ENCODE measurements at regions not wholly inside any gene's neighbourhood (a gene's known extent, or its start where the extent isn't known, plus 50 kb on each side); places are given as distances from the start of the nearest gene placed in this dataset.

DNA sequence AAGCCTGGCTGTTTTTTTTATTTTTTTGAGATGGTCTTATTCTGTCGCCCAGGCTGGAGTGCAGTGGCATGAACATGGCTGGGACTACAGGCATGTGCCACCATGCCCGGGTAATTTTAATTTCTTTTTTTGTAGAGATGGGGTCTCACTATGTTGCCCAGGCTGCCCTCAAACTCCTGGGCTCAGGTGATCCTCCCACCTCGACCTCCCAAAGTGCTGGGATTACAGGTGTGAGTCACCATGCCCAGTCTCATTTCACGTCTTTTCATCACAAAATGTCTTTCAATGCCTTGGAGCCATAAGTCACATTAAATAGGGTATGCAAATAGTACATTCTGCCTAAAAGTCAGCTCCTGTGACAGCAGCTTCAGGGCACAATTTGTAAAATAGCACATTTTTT is 52.8 kb downstream of the SOX2 start:
- no peak for DNase-seq

DNA sequence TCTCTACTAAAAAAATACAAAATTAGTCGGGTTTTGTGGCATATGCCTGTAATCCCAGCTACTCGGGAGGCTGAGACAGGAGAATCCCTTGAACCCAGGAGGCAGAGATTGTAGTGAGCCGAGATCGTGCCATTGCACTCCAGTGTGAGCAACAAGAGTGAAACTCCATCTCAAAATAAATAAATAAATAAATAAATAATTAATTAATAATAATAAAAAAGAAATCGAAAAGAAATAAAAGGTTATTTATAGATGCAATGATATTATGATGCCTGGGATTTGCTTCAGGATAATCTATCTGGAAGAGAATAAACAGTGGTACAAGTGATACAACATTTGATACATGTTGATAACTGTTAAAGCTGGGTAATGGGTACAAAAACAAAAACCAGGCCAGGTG is 58.6 kb downstream of the SOX2 start:
- no peak for DNase-seq

DNA sequence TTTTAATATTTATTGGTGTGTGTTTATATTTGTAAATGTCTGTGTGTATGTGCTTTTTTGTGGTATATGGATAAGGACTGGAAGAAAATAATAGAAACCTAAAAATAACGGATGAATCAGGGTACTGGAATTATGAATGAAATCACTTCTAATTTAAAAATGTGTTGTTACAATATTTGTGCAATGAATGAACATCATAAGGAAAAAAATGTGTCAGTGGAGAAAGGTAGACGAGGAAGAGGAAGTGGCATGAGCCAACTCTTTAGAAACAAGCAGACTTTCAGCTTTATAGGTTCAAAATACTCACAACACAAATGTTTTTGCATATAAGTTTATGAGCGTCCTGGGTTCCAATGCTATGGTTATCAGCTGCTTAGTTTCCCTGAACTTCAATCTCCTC is 59.4 kb downstream of the SOX2 start:
- DNase-seq: no peak

DNA sequence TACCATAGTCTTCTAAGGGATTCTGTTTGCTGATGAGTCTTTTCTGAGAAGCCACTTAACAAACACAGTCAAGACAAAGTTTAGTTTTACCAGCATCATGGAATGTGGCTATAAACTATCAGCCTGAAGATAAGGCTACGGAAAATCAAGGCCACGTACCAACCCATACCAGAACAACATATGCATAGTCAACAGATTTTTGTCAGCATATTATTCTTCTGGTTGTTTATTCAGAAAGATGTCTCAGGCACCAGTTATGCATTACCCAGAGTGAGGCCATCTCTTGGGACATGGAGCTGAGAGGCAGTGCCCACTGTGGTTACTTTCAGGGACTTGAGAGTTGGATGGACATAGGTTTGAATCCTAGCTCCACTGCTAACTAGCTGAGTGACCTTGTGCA is 60.4 kb downstream of the SOX2 start:
- no peak for DNase-seq

DNA sequence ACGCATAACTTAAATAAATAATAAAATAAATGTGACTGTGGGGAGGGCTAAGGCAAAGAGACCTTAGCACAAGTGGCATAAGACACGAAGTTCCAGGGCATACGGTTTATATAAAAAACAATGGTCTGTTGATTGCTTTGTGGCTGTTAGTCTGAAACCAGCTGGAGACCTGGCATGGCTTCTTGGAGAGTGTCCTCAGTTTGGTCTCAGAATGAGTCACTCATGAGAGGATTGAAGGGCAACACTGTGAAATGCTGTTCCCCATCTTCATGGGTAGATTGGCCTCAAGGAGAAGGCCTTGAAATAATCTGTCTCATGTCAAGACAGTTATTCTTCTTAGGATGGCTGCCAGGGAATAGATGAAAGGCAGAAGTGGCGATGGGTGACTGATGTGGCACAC is 62.2 kb downstream of the SOX2 start:
- DNase-seq: no peak

DNA sequence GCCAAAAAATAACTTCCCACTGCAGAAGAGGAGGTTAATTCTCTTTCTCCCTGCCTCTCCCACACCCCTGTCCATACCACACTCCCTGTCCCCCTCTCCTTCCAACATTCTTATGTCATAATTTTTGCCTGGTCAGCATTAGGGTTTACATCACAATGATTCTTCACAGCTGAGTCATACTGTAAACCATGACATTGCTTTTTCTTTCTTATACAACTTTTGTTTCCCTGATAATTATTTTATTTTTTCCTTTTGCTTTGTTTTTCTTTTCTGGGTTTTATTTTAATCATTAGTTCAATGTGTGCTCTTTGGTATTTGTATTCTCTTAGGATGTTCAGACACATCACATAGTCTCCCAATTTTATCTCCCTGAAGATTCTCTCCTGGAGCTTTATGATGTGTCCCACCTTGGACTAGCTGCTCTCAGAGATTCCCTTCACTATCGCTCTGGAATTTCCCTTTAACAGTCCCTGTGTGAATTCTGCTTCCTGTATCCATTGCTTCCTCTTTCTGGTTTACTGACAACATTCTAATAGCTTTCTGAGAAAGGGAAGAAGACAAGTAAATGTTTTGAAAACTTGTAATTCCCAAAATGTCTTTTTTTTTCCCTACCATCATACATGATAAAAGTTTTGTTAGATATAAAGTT is 70.7 kb downstream of the SOX2 start:
- DNase-seq: no peak

DNA sequence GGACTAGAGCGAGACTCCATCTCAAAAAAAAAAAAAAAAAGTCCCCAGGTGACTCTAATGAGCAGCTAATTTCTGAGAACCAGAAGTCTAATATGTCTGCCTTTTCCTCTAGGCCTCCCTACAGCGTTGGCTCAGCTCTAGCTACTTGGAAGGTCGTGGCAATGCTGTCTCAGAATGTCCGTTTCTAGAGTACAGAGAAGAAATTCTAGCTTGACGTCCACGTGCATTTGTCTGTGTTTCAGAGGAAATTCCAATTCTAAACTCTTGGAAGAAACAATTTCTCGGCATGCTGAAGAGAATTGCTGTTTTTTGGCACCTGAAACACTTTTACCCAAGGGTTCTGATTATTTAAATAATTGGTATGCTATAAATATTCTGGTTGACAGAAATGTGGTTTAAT is 78.8 kb downstream of the SOX2 start:
- no peak for DNase-seq

DNA sequence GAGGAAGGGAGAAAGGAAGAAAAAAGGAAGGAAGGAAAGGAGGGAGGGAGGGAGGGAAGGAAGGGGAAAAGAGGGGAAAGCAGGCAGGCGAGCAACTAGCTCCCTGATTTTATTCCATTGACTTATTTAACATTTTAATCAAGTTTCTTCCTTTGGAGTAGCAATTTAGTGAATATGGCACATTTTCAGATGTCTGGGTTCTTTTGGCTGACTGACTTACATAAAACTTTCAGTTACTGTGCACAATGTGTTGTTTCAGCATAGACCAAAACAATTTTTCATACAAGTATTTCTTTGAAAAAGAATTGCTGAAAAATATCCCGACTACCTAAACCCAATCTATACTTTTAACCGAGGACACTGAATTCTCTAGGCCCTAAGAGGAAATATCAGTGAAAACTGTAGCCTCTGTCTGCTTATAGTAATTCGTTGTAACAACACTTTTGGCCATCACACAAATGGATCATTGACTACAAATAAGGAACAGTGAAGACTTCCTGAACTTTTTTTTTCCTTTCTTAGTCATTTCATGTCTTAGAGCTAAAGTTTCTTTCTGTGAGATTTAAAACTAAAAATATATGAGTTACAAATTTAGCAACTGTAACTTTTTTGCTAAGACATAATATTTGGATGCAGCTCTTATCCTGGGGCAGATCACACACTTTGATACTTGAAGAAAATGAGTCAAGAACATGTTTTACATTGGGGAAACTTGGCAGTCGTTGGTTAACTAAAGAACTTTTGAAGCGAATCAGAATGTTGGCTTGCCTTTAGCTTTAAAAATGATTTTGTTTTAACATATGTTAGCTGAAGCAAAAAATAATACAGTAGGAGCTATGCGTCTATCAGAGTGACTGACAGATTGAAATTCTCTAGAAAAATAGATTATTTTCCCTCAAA is 79.6 kb downstream of the SOX2 start:
- DNase-seq: no peak

DNA sequence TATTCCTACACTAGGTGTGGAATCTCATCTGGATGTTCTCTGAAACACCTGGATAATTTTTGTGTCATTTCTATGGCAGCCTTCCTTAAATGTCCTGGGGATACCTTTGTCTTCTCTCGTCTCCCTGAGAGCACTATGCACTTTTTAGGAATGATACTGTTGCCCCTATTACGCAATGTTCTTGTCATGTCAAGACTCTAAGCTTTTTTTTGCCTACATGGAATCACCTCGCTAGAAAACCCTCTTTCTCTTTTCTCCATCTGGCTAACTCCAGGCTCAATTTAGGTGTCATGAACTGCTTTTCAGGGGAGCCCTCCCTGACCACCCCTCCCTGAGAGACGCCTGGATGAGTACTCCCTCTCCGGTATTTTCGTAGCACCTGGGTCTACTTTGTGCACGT is 81.3 kb downstream of the SOX2 start:
- no peak for DNase-seq

DNA sequence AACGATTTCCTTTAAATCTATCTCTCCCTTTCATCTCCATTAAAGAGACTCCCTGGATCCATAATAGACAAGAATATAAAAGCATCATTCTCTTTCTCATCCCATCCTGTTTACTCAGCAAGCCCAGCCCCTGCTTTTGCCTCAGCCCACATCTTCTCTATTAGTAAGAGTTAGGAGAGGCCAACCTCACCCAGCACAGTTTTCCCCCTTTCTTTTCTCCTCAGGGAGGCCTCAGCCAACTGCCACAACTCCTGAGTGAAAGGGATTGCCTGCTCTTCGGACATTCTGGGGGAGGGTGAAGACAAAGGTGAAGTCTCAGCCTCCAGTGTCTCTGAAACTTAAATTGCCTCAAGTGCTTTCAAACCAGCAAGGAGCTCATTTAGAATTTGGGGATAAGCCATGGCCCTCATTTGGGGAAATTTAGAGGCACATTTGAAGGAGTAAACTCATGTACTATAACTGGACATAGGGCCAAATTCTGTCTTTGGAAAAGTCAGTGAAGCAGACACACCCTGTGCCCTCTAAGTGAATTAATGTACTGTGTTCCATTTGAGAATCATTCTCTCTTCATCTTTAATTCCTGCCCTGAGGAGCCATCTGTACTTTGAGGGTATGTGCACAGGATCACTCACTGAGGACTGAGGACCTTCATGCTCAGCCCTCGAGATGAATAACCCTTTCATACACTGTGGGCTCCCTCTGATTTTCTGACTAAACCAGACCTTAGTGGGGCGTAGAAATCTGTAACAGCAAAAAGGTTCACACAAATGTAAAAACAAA is 82.5 kb downstream of the SOX2 start:
- DNase-seq: no peak

DNA sequence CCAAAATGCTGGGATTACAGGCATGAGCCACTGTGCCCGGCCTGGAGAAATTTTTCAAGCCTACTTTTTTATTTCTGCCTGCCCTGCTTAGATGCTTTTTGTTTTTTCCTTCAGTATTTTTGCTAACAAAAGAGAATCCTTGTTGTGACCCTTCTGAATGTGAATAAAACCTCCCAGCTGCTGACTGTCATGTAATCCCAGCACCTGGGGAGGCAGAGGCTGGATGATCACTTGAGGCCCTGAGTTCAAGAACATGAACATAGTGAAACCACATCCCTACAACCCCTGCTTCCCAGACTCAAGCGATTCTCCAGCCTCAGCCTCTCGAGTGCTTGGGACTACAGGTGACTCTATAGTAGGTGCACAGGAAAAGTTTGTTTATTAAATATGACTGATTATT is 84.9 kb downstream of the SOX2 start:
- no peak for DNase-seq

DNA sequence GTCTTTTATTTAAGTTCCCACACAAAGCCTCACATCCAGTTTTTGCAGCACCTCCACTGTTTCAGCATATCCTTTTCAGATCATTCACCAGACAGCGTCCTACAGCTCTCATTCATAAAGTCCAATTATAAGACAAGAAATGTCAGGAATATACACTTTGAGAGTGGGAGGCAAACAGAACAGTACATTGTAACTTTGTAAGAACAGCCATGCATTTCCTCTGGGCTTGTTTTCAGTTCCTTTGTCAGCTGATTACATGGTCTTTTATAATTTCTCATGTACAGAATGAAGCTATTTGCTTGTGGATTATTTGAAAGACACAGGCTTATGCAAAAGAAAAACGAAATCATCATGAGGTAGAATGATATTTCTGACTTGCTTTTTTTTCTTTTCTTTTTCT is 85.7 kb downstream of the SOX2 start:
- DNase-seq: no peak

DNA sequence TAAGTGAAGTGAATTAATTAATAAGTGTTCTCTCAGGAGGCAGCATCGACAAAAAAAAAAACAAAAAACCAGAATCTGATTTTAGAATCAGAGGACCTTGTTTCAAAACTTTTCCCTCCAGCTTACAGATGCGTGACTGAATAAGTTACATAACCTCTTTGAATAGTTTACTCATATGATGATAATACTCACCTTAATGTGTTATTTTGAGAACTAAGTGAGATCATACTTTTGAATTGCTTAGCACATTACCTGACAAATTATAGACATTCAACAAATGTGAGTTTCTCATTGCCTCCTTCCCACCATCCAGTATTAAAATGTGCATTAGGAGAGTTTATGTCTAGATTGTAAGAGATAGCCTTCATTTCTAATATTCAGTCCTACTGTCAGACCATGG is 94.0 kb downstream of the SOX2 start:
- no peak for DNase-seq

DNA sequence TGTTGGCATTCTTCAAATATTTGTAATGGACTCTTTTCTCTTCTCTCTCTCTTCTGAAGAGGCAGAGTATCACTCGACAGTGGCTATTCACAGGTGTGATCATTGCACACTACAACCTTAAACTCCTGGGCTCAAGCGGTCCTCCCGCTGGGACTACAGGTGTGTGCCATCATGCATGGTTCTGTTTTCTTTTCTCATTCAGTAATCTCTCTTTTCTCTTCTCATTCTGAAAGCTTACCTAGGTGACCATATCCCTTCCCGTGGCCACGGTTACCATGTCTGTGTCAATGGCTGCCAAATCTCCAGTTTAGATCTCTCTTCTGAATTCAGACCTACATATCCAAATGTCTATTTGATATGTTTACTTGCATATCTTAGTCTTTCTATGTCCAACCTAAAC is 96.3 kb downstream of the SOX2 start:
- DNase-seq: no peak

DNA sequence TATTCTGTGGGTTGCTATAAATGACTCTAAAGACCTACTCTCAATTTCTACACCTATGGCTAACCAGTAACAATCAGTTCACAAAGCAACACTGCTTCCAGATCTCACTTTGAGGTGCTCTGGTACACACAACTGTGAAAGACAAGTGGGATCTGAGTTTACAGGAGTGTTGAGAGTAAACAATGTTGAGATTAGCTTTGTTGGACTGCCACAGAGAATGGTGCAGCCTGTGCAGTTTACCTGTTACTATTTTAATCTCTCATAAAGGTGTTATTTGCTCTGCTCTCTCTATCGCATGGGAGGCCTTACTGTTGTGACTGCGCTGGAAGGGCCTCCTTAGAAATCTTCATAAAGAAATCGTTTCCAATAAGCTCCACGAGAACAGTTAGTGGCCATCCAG is 112.0 kb downstream of the SOX2 start:
- no peak for DNase-seq

DNA sequence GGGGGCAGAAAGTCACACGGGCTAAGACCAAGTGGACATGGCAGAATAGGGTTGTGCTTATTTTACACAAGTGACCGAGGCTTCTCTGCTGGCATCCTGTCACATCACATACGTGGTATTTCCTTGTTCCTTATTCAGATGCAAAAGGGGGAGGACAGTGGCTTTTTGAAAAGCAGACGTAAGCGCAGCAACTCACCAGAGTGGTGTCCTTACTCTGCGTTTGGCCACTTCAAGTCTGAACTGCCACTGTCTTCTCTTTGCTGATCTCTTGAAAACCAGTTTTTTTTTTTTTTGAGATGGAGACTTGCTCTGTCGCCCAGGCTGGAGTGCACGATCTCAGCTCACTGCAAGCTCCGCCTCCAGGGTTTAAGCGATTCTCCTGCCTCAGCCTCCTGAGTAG is 113.2 kb downstream of the SOX2 start:
- DNase-seq: no peak

DNA sequence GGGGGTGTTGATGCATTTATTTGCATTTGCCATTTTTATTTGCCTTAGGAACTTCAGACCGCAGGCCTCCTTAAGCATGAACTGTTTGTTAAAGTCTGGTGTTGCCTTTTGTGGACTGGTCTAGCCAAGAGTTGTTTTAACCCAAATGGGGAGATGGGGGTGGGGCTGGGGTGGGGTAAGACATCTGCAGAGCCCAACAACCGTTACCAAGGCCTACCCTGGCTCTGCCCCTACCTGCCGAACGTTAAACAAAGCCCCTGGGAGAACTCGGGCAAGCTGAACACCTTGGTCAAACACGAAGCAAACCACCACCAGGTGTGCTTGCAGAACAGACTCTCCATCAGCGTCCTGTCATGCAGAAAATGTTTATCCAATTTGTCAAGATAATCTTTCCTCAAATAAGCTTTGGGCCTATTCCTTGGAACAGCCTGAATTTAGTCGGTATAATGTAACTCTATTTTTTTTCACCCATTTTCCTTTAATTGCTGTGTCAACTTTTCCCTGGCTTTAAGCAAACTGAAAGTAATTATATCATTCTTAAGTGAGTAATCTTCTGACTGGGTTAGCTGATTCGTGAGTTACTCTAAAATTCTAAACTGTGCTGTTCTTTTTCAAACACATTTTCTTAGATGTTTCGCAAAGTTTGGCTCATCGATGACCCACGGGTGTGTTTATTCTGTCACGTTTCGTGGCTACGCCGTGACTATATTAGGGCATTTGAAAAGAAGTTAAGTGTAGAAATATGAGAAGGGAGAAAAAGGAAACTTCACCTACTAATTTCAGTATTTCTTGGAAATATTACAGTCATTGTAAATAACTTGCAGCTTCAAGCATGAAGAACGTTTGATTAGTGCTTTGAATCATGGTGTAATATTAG is 127.6 kb downstream of the SOX2 start:
- no peak for DNase-seq

DNA sequence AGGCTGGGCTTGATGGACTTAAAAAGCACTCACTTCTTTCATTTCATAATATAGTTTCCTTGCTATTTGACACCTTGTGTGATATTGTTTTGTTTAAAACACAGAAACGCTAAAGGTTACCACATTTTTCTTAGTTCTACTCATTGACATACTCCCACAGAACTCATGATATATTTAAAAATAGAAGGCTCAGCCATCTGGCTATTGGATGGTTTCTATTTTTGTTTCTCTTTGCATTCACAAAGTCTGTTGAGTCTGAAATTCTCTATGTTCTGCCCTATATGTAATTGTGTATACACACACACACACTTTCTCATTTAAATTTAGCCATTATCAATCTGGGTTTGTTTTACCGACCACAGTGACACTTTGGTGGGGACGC is 128.2 kb downstream of the SOX2 start:
- no peak for DNase-seq

DNA sequence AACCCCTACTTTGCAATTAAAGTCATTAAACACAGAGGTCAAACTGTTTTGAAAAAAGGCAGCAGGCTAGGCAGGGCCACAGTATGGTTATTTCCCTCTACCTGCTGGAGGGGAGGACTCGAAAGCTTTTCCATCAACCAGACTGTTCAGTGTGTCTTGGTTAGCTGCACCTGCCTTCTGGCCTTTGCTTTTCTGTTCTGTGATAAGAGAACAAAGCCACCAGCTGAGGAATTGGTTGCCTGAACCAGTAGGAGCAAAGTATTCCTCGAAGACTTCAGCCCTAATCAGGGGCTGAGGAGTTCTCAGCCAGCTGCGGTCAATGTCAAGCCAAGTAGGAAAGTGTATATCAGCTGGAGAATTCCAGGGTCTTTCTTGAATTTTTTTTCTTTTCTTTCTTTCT is 132.5 kb downstream of the SOX2 start:
- no peak for DNase-seq

DNA sequence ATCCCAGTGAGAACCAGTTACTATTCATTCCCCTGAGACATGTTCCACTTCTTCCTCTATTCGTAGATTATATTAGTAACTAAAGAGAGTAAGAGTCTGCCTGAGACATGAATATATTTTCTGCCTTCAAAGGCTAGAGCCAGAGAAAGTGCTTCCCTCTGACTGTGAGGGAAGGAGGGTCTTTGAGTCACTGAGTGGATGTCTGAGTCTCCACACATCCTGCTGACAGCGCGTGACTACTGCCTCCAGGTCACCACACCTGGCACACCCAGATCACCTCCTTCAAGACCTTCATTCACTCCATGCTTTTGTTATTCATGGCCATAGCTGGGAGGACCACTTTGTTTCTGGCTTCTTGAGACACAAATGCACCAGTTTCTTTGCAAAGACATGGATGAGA is 135.6 kb downstream of the SOX2 start:
- no peak for DNase-seq

DNA sequence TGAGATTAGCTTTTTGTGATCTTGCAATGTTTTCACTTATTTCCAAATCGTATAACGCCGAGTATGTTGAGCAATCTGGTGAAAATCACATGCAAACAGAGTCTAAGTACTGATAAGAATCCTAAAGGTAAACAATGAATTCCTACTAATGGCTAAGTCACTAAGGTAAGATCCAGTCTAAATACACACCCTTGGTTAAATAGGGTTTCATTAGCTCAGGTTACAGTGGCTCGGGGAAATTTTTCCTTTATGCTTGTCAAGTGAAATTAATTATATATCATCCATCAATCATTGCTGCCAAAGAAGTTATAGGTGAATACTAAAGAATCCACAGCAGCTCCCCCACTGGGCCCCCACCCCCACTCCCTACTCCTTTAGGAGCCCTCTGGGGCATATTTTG is 139.3 kb downstream of the SOX2 start:
- no peak for DNase-seq

DNA sequence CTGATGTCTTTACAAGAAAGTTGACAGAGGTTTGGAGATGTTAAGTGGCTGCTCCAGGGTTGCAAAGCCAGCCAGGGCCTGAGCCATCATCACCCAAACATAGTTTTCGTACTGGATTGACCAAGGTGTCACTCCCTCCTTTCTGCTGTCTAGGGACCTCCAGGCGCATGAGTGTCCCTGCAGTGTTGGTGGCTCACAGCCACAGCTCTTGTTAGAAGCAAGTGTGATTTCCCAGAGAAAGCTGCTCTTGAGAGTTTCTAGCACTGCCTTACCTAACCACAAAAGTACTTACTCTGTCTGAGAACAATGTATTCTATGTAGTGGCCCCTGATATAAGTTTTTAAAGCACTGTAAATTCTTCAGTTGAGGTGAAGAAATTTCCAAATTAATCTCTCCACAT is 144.1 kb downstream of the SOX2 start:
- no peak for DNase-seq

DNA sequence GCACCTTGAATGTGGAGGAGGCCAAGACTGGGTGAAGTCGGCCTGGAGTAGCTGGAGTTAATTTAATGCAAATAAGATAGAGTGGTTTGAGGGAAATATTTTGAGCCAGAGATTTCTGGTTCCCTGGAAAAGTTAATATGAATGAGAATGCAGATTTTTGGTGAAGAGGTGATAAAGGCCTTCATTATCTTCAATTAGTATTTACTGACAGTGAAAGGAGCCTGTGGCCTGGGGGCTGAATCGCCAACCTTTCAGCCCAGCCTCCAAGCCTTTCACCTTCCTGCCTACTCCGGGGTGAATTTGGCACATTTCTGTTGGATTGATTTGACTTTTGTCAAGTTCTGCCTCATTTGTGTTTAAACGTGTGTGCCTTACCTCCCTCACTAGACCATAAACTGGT is 147.8 kb downstream of the SOX2 start:
- no peak for DNase-seq

All from dermis blood vessel endothelial cell (primary cell).